GM10248 (cell line): ENCODE measurements at regions not wholly inside any gene's neighbourhood (a gene's known extent, or its start where the extent isn't known, plus 50 kb on each side); places are given as distances from the start of the nearest gene placed in this dataset.
"Not testable (repeated sequence)": the region's sequence is repeated elsewhere in the genome, so short reads cannot be mapped to it uniquely, and the experiment has no call there.

Experiments used
- CTCF ChIA-PET: fragments of 300-600 bp; sonication (Branson Sonifier 250); formaldehyde crosslinking; extraction: SDS; loops from one replicate; lab custom pipeline; 2021; ENCODE audit warnings: antibody characterized with exemption; lab: Yijun Ruan, JAX
- POLR2A ChIA-PET: fragments of 350-650 bp; sonication (Branson Sonifier 250); formaldehyde crosslinking; extraction: SDS; loops from one replicate; lab custom pipeline; 2020; ENCODE audit warnings: antibody characterized with exemption; lab: Yijun Ruan, JAX
- DNase-seq: peaks from one replicate; pipeline ENCODE4 v3.0.0; 2012; ENCODE audit errors: extremely low spot score
- TF ChIP-seq, protein P1 (sequence below): IDR thresholded peaks from 2 replicates; pipeline ENCODE4 v1.5.1; 2012; ENCODE audit warnings: mild to moderate bottlenecking, low read depth; ENCODE audit errors: extremely low read depth, missing control alignments, control extremely low read depth

DNA sequence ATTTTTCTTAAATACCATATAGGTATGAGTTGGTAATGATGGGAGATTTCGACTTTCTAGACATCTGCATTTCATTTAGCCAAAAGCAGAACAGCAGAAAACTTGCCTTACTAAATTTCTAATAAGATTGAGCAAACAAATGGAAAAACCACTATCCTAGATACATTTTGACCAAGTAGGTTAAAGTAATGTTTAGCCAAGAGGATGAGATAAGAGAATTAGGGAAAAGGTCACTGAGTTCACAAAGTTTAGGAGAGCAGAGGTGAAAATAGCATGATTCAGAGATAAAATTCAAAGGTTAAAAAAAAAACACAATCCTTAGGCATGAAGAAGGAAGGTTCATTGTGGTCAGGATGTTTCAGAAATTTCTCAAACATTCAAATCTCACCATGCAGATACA lies 450.3 kb downstream of the CD83 start:
- CTCF ChIA-PET = no interaction called here
- POLR2A ChIA-PET = no interaction called here
- TF ChIP-seq, protein P1, sequence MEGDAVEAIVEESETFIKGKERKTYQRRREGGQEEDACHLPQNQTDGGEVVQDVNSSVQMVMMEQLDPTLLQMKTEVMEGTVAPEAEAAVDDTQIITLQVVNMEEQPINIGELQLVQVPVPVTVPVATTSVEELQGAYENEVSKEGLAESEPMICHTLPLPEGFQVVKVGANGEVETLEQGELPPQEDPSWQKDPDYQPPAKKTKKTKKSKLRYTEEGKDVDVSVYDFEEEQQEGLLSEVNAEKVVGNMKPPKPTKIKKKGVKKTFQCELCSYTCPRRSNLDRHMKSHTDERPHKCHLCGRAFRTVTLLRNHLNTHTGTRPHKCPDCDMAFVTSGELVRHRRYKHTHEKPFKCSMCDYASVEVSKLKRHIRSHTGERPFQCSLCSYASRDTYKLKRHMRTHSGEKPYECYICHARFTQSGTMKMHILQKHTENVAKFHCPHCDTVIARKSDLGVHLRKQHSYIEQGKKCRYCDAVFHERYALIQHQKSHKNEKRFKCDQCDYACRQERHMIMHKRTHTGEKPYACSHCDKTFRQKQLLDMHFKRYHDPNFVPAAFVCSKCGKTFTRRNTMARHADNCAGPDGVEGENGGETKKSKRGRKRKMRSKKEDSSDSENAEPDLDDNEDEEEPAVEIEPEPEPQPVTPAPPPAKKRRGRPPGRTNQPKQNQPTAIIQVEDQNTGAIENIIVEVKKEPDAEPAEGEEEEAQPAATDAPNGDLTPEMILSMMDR = no peak
- no peak for DNase-seq

DNA sequence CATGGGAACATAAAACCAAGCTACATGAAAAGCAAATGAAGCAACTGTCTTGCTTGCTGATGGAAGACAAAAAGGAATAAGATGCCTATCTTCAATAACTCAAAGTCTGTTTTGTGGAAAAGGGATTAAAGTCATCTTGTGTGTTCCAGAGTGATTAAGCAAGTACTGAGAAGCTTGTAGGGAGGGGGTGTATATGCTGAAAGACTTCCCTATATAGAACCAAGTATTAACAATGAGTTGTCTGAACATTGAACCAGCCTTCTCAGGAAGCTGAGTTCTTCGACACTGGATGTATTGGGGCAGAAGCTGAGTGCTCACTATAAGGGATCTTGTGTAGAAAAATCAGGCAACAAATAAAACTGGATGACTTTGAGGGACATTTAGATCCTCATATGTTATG lies 451.8 kb downstream of the CD83 start:
- TF ChIP-seq, protein P1 = no peak
- DNase-seq = no peak
- ChIA-PET POLR2A (no interaction called here), CTCF (interaction anchor here (1.0 to 1.1 kb wide), 2 partner anchors 14 to 23 kb away, joined by 3 to 4 read pairs; no protein-coding TSS in a partner anchor)

DNA sequence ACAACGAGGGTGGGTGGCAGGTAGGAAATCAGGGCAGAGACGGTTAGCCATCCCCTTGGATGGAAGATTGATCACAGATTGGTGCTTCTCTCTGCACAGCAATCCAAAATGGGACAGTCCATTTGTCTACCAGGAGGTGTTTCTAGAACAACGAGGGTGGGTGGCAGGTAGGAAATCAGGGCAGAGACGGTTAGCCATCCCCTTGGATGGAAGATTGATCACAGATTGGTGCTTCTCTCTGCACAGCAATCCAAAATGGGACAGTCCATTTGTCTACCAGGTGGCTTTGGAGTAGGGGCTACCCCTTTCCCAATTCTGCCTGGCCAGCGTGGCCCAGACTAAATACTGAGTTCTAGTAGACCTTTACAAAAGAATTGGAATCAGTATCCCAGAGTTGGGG lies 452.3 kb downstream of the CD83 start:
- DNase-seq, POLR2A ChIA-PET: not testable (repeated sequence)
- CTCF ChIA-PET = interaction anchor here (1.0 to 1.1 kb wide), 2 partner anchors 14 to 24 kb away, joined by 3 to 4 read pairs; no protein-coding TSS in a partner anchor

DNA sequence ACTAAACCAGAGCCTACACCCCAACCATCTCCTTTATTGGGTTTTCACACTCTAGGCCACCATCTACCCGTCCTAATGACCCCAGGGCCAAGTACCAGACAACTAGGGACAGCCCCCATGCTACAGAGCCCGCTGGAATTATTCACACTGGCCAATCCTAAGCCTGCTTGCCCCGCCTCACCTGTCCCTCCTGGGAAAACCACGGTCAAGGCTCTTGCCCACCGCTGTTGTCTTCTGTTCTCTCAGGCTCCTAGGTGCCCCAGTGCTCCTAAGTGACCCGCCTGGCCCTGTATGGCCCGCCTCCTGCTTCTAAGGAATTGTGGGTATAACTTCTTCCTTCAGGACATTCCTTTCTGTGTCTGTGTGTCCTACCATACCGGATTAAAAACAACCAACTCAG lies 453.4 kb downstream of the CD83 start:
- DNase-seq = no peak
- CTCF ChIA-PET = no interaction called here
- POLR2A ChIA-PET = no interaction called here
- TF ChIP-seq, protein P1 = no peak

DNA sequence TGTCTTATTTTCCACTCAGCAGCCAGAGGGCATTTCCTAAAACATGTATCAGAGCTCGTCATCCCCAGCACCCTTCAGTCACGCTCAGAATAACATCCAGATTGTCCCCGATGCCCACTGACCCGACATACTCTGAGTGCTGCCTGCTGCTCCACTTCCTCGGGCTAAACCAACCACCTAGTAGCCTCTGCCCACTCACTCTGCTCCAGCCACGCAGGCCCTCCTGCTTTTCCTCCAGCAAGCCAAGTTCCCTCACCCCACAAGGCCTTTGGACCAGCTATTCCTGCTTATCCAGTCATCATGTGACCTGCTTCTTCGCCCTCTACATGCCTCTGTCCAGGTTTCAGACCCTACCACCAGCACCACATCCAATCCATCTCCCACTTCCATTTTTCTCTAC lies 454.2 kb downstream of the CD83 start:
- TF ChIP-seq, protein P1 = no peak
- POLR2A ChIA-PET = no interaction called here
- DNase-seq = no peak
- CTCF ChIA-PET = no interaction called here

DNA sequence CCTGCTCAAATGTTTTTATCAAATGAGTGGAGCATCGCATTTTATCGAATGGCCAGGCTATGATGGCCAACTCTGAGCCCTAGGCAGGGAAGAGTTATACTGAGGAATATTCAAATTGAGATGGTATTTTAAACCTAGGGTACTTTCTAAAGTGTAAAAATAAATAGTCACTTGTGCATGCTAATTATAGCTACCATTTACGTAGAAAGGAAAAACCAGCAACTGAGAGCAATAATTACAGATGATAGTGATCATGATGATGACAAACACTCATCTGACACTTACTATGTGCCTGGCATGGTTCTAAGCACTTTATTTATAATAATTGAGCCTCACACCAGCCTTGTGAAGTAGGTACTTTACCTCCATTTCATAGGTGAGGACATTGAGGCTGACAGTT lies 455.7 kb downstream of the CD83 start:
- TF ChIP-seq, protein P1 = no peak
- no peak for DNase-seq
- ChIA-PET CTCF (interaction anchor here (1.9 kb wide), 1 partner anchor 15 kb away, joined by 7 read pairs; no protein-coding TSS in a partner anchor), POLR2A (no interaction called here)

DNA sequence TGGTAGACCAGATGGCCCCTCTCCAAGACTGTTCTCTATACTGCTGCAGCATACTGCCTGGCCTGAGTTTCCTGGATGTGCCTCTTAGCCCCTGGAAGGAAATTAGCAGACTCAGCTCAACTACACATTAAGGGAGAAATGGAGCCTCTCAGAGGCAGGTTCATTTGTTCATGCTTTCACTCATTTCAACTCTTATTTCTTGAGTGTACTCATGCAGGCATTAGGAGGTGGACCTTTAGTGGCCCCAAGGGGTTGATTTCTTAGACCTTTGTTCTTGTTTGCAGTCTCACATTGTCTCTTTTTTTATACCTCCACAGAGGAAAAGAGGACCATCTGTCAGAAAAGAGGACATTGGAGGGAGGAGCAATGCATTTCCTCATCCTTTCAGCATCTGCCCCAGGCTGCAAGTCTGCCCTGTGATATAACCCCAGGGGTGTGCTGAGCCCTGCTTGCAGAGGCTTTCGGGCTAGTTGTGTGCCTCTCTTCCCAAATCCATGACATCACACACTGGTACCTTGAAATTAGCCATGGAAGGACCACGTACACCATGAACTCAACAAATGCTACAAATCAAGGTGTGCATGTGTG lies 456.2 kb downstream of the CD83 start:
- TF ChIP-seq, protein P1 = no peak
- DNase-seq = no peak
- ChIA-PET CTCF (interaction anchor here (0.7 to 1.9 kb wide), 2 partner anchors 12 to 15 kb away, joined by 3 to 7 read pairs; no protein-coding TSS in a partner anchor), POLR2A (no interaction called here)
